ENCODE measurements at regions not wholly inside any gene's neighbourhood (a gene's known extent, or its start where the extent isn't known, plus 50 kb on each side); places are given as distances from the start of the nearest gene placed in this dataset.

DNA sequence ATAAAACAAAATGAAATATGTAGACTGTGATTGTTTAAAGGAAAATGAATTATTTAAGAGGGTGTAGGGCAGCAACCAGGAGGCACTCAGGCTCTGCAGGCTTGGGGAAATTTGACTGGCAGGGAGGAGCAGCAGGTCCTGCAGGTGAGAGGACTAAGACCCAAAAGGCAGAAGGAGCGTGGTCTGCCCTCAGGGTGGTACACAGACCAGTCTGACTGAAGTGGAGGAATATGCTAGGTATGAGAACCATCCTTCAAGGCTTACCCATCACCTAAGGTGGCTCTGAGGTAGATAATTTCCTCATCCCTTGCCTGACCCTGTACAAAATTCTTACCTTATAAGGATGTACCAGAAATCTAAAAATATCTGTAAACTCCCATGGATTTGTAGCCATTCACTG lies 261.3 kb upstream of the RASGEF1B start:
- Histone ChIP-seq H4K91ac (replicated peaks; ENCODE audit: insufficient read length, low read length) (no peak overlapping the region), H3K14ac (ENCODE audit: insufficient read length) (no peak overlapping the region), H3K4me3 (ENCODE audit: extremely low read depth in 1 of 4, insufficient read depth in 2 of 4, low read depth in 3 of 4, low read length in 4 of 4) (no peak overlapping the region), H3K9me3 (ENCODE audit: insufficient read depth in 2 of 2, low read depth in 1 of 2, low read length in 1 of 2) (no peaks in the 10 kb centered on the region), H3K23me2 (ENCODE audit: low read depth, low read length) (no peaks in the 10 kb centered on the region; the same call in 1 of the 2 replicates), H2AFZ (ENCODE audit: low read length) (no peak overlapping the region), H3K27me3 (replicated peaks in 1 of 4; ENCODE audit: control insufficient read depth in 3 of 4, extremely low read depth in 1 of 4, insufficient read depth in 3 of 4, low read length in 3 of 4) (peaks cover 0 to 1% (median 0%) of the 10 kb centered on the region in 4 experiments; a peak in 1 of 7 replicates), H3K23ac (ENCODE audit: insufficient read length) (no peak overlapping the region), H3K4me2 (ENCODE audit: insufficient read depth in 1 of 2, low read depth in 2 of 2, low read length in 2 of 2) (no peak overlapping the region), H2AK5ac (ENCODE audit: low read depth, low read length) (no peak overlapping the region), H4K5ac (ENCODE audit: insufficient read length, low read depth, low read length) (no peak overlapping the region), H3K9ac (replicated peaks in 1 of 4; ENCODE audit: extremely low read depth in 1 of 4, low read depth in 3 of 4, low read length in 3 of 4) (no peak overlapping the region), H3K4ac (replicated peaks; ENCODE audit: insufficient read length, low read depth, low read length) (no peak overlapping the region), H4K20me1 (replicated peaks in 1 of 2; ENCODE audit: control insufficient read depth in 1 of 2, insufficient read depth in 2 of 2, low read length in 2 of 2) (no peaks in the 10 kb centered on the region), H2BK120ac (replicated peaks; ENCODE audit: low read depth, low read length) (no peak overlapping the region), H3K79me2 (ENCODE audit: control insufficient read depth in 1 of 2, insufficient read depth in 2 of 2, low read length in 2 of 2) (no peaks in the 10 kb centered on the region), H3K36me3 (ENCODE audit: control insufficient read depth in 2 of 4, insufficient read depth in 4 of 4, low read length in 3 of 4) (no peaks in the 10 kb centered on the region), H2BK15ac (ENCODE audit: low read length) (no peak overlapping the region), H3K18ac (ENCODE audit: extremely low read depth, low read length) (no peak overlapping the region), H3K79me1 (ENCODE audit: low read depth, low read length) (no peaks in the 10 kb centered on the region), H3K56ac (replicated peaks; ENCODE audit: insufficient read length, low read depth, low read length) (no peak overlapping the region), H3K27ac (ENCODE audit: low read depth, low read length) (no peak overlapping the region), H2BK12ac (ENCODE audit: low read depth, low read length) (no peak overlapping the region), H3K4me1 (replicated peaks in 1 of 4; ENCODE audit: control insufficient read depth in 3 of 4, insufficient read depth in 4 of 4, low read length in 3 of 4) (no peaks in the 10 kb centered on the region), H4K8ac (ENCODE audit: extremely low read depth, insufficient read depth, low read length) (no peak overlapping the region), H2BK5ac (ENCODE audit: low read depth, low read length) (no peak overlapping the region), H2BK20ac (ENCODE audit: low read length) (no peak overlapping the region)
- TF ChIP-seq SP2 (IDR thresholded peaks at IDR 0.05; ENCODE audit: low read length) (no peak), RBBP5 (IDR thresholded peaks at IDR 0.05; ENCODE audit: borderline replicate concordance, low read depth, low read length) (no peak), HDAC2 (IDR thresholded peaks at IDR 0.05; ENCODE audit: borderline replicate concordance in 1 of 2, low read depth in 2 of 2, low read length in 2 of 2) (no peak), TEAD4 (IDR thresholded peaks at IDR 0.05; ENCODE audit: low read depth, low read length) (no peak), MAFK (IDR thresholded peaks at IDR 0.05; ENCODE audit: low read depth, low read length) (no peak), GTF2F1 (IDR thresholded peaks at IDR 0.05; ENCODE audit: borderline replicate concordance, low read depth, low read length) (no peak), PHF8 (conservative IDR thresholded peaks at IDR 0.05; ENCODE audit: low read depth, low read length) (no peak), POLR2AphosphoS5 (IDR thresholded peaks at IDR 0.05; ENCODE audit: low read depth, low read length) (no peak), BCL11A (IDR thresholded peaks at IDR 0.05; ENCODE audit: low read depth in 2 of 2, low read length in 2 of 2) (no peak), CHD2 (IDR thresholded peaks at IDR 0.05; ENCODE audit: low read length) (no peak), KDM5A (IDR thresholded peaks at IDR 0.05; ENCODE audit: low read length) (no peak), KDM1A (IDR thresholded peaks at IDR 0.05; ENCODE audit: borderline replicate concordance, low read length) (no peak)
- TF ChIP-seq, protein P1, sequence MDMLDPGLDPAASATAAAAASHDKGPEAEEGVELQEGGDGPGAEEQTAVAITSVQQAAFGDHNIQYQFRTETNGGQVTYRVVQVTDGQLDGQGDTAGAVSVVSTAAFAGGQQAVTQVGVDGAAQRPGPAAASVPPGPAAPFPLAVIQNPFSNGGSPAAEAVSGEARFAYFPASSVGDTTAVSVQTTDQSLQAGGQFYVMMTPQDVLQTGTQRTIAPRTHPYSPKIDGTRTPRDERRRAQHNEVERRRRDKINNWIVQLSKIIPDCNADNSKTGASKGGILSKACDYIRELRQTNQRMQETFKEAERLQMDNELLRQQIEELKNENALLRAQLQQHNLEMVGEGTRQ (IDR thresholded peaks at IDR 0.05; ENCODE audit: low read length): no peak
- TF ChIP-seq, protein P2, sequence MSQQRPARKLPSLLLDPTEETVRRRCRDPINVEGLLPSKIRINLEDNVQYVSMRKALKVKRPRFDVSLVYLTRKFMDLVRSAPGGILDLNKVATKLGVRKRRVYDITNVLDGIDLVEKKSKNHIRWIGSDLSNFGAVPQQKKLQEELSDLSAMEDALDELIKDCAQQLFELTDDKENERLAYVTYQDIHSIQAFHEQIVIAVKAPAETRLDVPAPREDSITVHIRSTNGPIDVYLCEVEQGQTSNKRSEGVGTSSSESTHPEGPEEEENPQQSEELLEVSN (IDR thresholded peaks at IDR 0.05): no peak
- FAIRE-seq (no peak), DNase-seq (ENCODE audit: low read depth in 1 of 2, low spot score in 2 of 2) (no peak)
- 85% methylated on average over 1 of the region's 1 CpG; no CpG with 5 or more reads in 1 of the 2 experiments for WGBS, 2 experiments (ENCODE audit: extremely low coverage in 1 of 2, insufficient coverage in 1 of 2, insufficient read length in 1 of 2, insufficient replicate concordance in 2 of 2, low coverage in 1 of 2, low lambda C conversion rate in 2 of 2, missing lambda C conversion rate in 1 of 2)
- ChIA-PET POLR2A (ENCODE audit: partially characterized antibody) (no interaction called here), CTCF (ENCODE audit: partially characterized antibody) (no interaction called here)

Data from H1 (cell line).